HG03442 (cell line): ENCODE measurements at regions not wholly inside any gene's neighbourhood (a gene's known extent, or its start where the extent isn't known, plus 50 kb on each side); places are given as distances from the start of the nearest gene placed in this dataset.

ENCODE experiments used
- ATAC-seq: cut with Tn5 transposase; IDR thresholded peaks from one replicate; pipeline ENCODE4 v1.9.1; 2021; ENCODE audit warnings: mild to moderate bottlenecking, moderate library complexity; ENCODE audit not compliant: unreplicated experiment

GRCh38 chr1:59159557-59160203, 137.2 kb upstream of the FGGY start:
- ATAC-seq: no peak

GRCh38 chr1:59161136-59161535, 135.8 kb upstream of the FGGY start:
- no peak for ATAC-seq

- ATAC-seq: no peak
Observed at GRCh38 chr1:59162665-59163064, 134.2 kb upstream of the FGGY start.

GRCh38 chr1:59163268-59164092, 133.4 kb upstream of the FGGY start:
- ATAC-seq: no peak

GRCh38 chr1:59164371-59164770, 132.5 kb upstream of the FGGY start:
- ATAC-seq: no peak

- ATAC-seq: no peak
Observed at GRCh38 chr1:59165353-59165752, 131.5 kb upstream of the FGGY start.

GRCh38 chr1:59169703-59170102, 127.2 kb upstream of the FGGY start:
- ATAC-seq: no peak

GRCh38 chr1:59170659-59171058, 126.2 kb upstream of the FGGY start:
- ATAC-seq: no peak

GRCh38 chr1:59171788-59172187, 125.1 kb upstream of the FGGY start:
- no peak for ATAC-seq

- ATAC-seq: no peak
Observed at GRCh38 chr1:59172693-59173092, 124.2 kb upstream of the FGGY start.

- ATAC-seq: no peak
Observed at GRCh38 chr1:59173721-59174120, 123.2 kb upstream of the FGGY start.

- ATAC-seq: no peak
Observed at GRCh38 chr1:59176471-59176870, 120.4 kb upstream of the FGGY start.

- no peak for ATAC-seq
Observed at GRCh38 chr1:59177756-59178155, 119.1 kb upstream of the FGGY start.

GRCh38 chr1:59178339-59179187, 118.3 kb upstream of the FGGY start:
- no peak for ATAC-seq

- no peak for ATAC-seq
Observed at GRCh38 chr1:59179673-59180072, 117.2 kb upstream of the FGGY start.

- ATAC-seq: no peak
Observed at GRCh38 chr1:59180735-59181134, 116.2 kb upstream of the FGGY start.

GRCh38 chr1:59183749-59184317, 113.1 kb upstream of the FGGY start:
- no peak for ATAC-seq

- no peak for ATAC-seq
Observed at GRCh38 chr1:59184365-59184905, 112.5 kb upstream of the FGGY start.

- ATAC-seq: no peak
Observed at GRCh38 chr1:59185163-59185860, 111.6 kb upstream of the FGGY start.

- ATAC-seq: no peak
Observed at GRCh38 chr1:59186656-59187055, 110.2 kb upstream of the FGGY start.
